Muscle layer of colon (tissue), 2 donors: ENCODE measurements at regions not wholly inside any gene's neighbourhood (a gene's known extent, or its start where the extent isn't known, plus 50 kb on each side); places are given as distances from the start of the nearest gene placed in this dataset.

ENCODE experiments used
- H3K27ac ChIP-seq: one replicate; pipeline ENCODE4 v1.7.0; 2013; ENCODE audit warnings: low read depth, mild to moderate bottlenecking, low read length, moderate library complexity
- H3K27me3 ChIP-seq, 2 donors: one replicate each; pipeline ENCODE4 v1.7.0; 2013; ENCODE audit warnings: low read length in 2 of 2, mild to moderate bottlenecking in 2 of 2; ENCODE audit not compliant: insufficient read depth in 2 of 2, control insufficient read depth in 1 of 2
- H3K36me3 ChIP-seq: one replicate; pipeline ENCODE4 v1.7.0; 2013; ENCODE audit warnings: mild to moderate bottlenecking, low read length; ENCODE audit not compliant: insufficient read depth
- H3K4me1 ChIP-seq: one replicate; pipeline ENCODE4 v1.7.0; 2013; ENCODE audit warnings: mild to moderate bottlenecking, low read length; ENCODE audit not compliant: insufficient read depth
- H3K4me3 ChIP-seq, 2 donors: one replicate each; pipeline ENCODE4 v1.7.0; 2013; ENCODE audit warnings: low read length in 2 of 2, low read depth in 1 of 2, mild to moderate bottlenecking in 1 of 2, moderate library complexity in 1 of 2
- H3K9ac ChIP-seq: one replicate; pipeline ENCODE4 v1.7.0; 2013; ENCODE audit warnings: low read length
- H3K9me3 ChIP-seq: one replicate; pipeline ENCODE4 v1.7.0; 2013; ENCODE audit warnings: mild to moderate bottlenecking, low read length
- donor health status: abdominal sarcoma.
- donor health status: Adenocarcinoma of cecum.

- no peaks in the 10 kb centered on the region for H3K9me3 ChIP-seq
- no peaks in the 10 kb centered on the region for H3K36me3 ChIP-seq
- no peak overlapping the region for H3K9ac ChIP-seq
- no peak overlapping the region for H3K4me3 ChIP-seq
- no peaks in the 10 kb centered on the region for H3K4me1 ChIP-seq
- no peak overlapping the region for H3K27ac ChIP-seq
- H3K27me3 ChIP-seq, result peaks cover 0 to 26% of the 10 kb centered on the region in 2 donors
Measured at GRCh38 chr5:174326372-174326771, 280.9 kb downstream of the NSG2 start.

GRCh38 chr5:174327317-174327864 lies 281.9 kb downstream of the NSG2 start:
- H3K36me3 ChIP-seq, result no peaks in the 10 kb centered on the region
- H3K4me1 ChIP-seq, result no peaks in the 10 kb centered on the region
- H3K27me3 ChIP-seq, result peaks cover 0 to 26% of the 10 kb centered on the region in 2 donors
- H3K9ac ChIP-seq, result no peak overlapping the region
- no peaks in the 10 kb centered on the region for H3K9me3 ChIP-seq
- H3K27ac ChIP-seq, result no peak overlapping the region
- no peak overlapping the region for H3K4me3 ChIP-seq

GRCh38 chr5:174327896-174328295 lies 282.4 kb downstream of the NSG2 start:
- Histone ChIP-seq H3K27me3 (peaks cover 0 to 26% of the 10 kb centered on the region in 2 donors), H3K9me3 (no peaks in the 10 kb centered on the region), H3K9ac (no peak overlapping the region), H3K4me1 (no peaks in the 10 kb centered on the region), H3K27ac (no peak overlapping the region), H3K4me3 (no peak overlapping the region), H3K36me3 (no peaks in the 10 kb centered on the region)

- H3K4me3 ChIP-seq, result no peak overlapping the region
- peaks cover 0 to 26% of the 10 kb centered on the region in 2 donors for H3K27me3 ChIP-seq
- no peak overlapping the region for H3K27ac ChIP-seq
- H3K36me3 ChIP-seq, result no peaks in the 10 kb centered on the region
- no peaks in the 10 kb centered on the region for H3K9me3 ChIP-seq
- H3K9ac ChIP-seq, result no peak overlapping the region
- no peaks in the 10 kb centered on the region for H3K4me1 ChIP-seq
Measured at GRCh38 chr5:174328631-174329299, 283.3 kb downstream of the NSG2 start.

- H3K27ac ChIP-seq, result no peak overlapping the region
- H3K4me1 ChIP-seq, result no peaks in the 10 kb centered on the region
- H3K9ac ChIP-seq, result no peak overlapping the region
- no peak overlapping the region for H3K4me3 ChIP-seq
- no peaks in the 10 kb centered on the region for H3K9me3 ChIP-seq
- peaks cover 0 to 26% of the 10 kb centered on the region in 2 donors for H3K27me3 ChIP-seq
- H3K36me3 ChIP-seq, result no peaks in the 10 kb centered on the region
Measured at GRCh38 chr5:174329738-174330137, 284.2 kb downstream of the NSG2 start.

GRCh38 chr5:174335682-174336364 lies 290.3 kb downstream of the NSG2 start:
- H3K4me1 ChIP-seq, result no peaks in the 10 kb centered on the region
- H3K9me3 ChIP-seq, result no peaks in the 10 kb centered on the region
- no peak overlapping the region for H3K9ac ChIP-seq
- no peak overlapping the region for H3K4me3 ChIP-seq
- peaks cover 0 to 12% of the 10 kb centered on the region in 2 donors for H3K27me3 ChIP-seq
- no peaks in the 10 kb centered on the region for H3K36me3 ChIP-seq
- H3K27ac ChIP-seq, result no peak overlapping the region

- no peaks in the 10 kb centered on the region for H3K4me1 ChIP-seq
- peaks cover 0 to 10% of the 10 kb centered on the region in 2 donors for H3K27me3 ChIP-seq
- H3K4me3 ChIP-seq, result no peak overlapping the region
- H3K36me3 ChIP-seq, result no peaks in the 10 kb centered on the region
- H3K9ac ChIP-seq, result no peak overlapping the region
- no peak overlapping the region for H3K27ac ChIP-seq
- no peaks in the 10 kb centered on the region for H3K9me3 ChIP-seq
Measured at GRCh38 chr5:174336479-174336878, 291.0 kb downstream of the NSG2 start.

GRCh38 chr5:174337276-174338184 lies 292.0 kb downstream of the NSG2 start:
- no peak overlapping the region for H3K27ac ChIP-seq
- no peaks in the 10 kb centered on the region for H3K9me3 ChIP-seq
- H3K36me3 ChIP-seq, result no peaks in the 10 kb centered on the region
- H3K4me3 ChIP-seq, result no peak overlapping the region
- peaks cover 0 to 10% of the 10 kb centered on the region in 2 donors for H3K27me3 ChIP-seq
- no peaks in the 10 kb centered on the region for H3K4me1 ChIP-seq
- no peak overlapping the region for H3K9ac ChIP-seq

- no peak overlapping the region for H3K4me3 ChIP-seq
- H3K9ac ChIP-seq, result no peak overlapping the region
- H3K27ac ChIP-seq, result no peak overlapping the region
- no peaks in the 10 kb centered on the region for H3K9me3 ChIP-seq
- no peaks in the 10 kb centered on the region for H3K36me3 ChIP-seq
- H3K27me3 ChIP-seq, result peaks cover 0 to 10% of the 10 kb centered on the region in 2 donors
- H3K4me1 ChIP-seq, result no peaks in the 10 kb centered on the region
Measured at GRCh38 chr5:174338185-174339010, 292.9 kb downstream of the NSG2 start.

- no peaks in the 10 kb centered on the region for H3K4me1 ChIP-seq
- no peak overlapping the region for H3K9ac ChIP-seq
- H3K9me3 ChIP-seq, result no peaks in the 10 kb centered on the region
- no peak overlapping the region for H3K27ac ChIP-seq
- peaks cover 0 to 10% of the 10 kb centered on the region in 2 donors for H3K27me3 ChIP-seq
- no peaks in the 10 kb centered on the region for H3K36me3 ChIP-seq
- H3K4me3 ChIP-seq, result no peak overlapping the region
Measured at GRCh38 chr5:174339130-174339529, 293.6 kb downstream of the NSG2 start.
